ENCODE measurements at regions not wholly inside any gene's neighbourhood (a gene's known extent, or its start where the extent isn't known, plus 50 kb on each side); places are given as distances from the start of the nearest gene placed in this dataset.

GRCh38 chr16:73610605-73611156 lies 562.8 kb upstream of the ZFHX3 start:
- no peak for DNase-seq

DNA sequence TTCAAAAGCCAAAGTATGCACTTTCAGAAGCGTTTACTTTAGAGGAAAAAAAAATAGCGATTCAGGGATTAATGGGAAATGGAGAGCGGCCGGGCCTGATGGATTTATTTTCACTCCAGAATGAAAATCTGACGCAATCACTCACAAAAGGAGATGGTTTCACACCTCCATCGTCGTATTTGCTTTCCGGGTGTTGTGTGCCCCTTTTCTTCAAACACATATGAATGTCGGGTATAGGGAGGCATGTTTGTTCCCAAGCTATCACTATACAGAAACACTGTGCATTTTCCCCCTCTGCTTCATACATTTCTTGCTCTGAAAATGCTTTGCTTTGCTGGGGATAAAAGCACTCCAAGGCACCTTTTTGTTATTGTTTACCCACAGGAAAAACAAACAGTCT lies 562.2 kb upstream of the ZFHX3 start:
- DNase-seq = no peak

GRCh38 chr16:73608911-73609310 lies 561.0 kb upstream of the ZFHX3 start:
- no peak for DNase-seq

GRCh38 chr16:73605309-73605708 lies 557.4 kb upstream of the ZFHX3 start:
- DNase-seq = no peak

GRCh38 chr16:73601911-73602310 lies 554.0 kb upstream of the ZFHX3 start:
- no peak for DNase-seq

DNA sequence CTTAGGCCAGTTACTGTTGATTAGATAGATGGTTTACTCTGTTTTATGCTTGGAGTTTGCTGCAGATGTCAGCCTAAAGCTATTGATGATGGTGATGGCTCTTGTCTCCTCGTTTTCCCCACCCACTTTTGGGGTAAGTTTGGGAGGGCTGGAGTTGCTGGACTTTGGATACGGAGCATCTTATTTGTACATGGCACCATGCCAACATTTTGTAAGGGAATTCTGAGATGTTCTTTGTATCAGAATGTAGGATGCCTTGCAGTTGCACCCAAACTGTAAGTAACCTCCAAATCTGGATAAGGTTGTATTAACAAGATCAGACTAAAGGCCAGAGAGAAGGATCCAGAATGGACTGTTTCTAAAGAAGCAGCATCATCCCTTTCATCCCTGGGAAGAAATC lies 551.9 kb upstream of the ZFHX3 start:
- DNase-seq = no peak

DNA sequence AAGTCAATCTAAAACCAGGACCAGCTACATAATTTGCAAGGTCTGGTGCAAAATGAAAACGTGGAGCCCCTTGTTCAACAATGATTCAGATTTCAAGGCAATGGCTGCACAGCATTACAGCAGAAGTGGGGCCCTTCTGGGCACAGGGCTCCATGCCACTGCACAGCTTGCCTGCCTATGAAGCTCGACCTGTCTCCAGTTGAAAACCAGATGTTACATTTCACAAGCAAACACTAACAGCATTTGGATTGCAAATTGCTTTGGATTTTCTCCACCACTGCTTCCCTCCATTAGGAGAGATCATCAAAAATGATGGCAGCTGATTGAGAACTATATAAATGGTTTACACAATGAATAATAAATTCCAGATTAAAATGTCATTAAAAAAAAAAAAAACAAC lies 551.4 kb upstream of the ZFHX3 start:
- DNase-seq = no peak

DNA sequence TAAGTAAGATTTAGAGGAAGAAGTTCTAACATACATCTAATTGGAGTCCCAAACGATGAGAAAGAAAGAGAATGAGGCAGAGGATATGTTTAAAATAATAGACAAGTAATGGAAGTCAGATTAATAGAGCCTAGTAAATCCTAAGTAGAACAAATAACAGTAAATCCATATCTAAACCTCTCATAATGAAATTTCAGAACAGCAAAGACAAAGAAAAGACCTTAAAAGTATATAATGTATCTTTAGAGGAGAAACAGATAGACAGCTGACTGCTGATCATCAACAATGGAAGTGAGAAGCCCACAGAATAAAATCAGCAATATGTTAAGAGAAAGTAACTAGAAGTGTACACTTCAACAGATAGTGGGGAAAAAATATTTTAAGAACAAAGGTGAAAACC lies 536.2 kb upstream of the ZFHX3 start:
- DNase-seq = no peak

DNA sequence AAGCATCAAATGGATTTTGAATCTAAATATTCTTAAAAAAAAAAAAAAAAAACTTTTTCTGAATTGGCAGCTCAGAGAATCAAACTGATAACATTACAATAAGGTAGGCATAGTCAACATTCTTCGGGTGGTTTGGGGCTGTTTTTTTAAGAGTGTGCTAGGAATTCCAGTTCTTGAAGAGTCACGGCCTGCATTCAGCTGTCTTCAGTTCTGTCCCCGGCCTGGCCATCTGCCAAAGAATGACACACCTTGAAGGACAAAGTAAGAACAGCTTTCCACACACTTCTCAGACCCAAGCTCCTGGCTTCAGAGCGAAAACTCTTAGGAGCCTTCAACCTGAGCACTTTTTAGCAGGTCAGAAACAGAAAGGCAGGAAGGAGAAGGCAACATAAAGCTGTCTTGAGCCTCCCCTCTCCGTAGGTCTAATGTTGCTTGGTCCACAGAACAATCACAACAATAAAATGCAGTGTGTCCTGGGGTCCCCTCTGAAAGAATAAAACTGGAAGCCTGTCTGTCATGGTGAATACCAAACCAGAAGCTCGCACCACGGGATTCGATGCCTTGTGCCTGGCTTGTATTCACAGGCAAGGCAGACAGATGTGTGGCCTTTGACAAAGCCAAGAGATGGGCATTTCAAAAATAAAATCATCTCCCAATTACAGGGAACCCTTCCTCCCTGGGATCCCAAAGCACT lies 524.4 kb upstream of the ZFHX3 start:
- peak in 8 of 58 donors; percentile 0 to 47 (median 5) for DNase-seq

DNA sequence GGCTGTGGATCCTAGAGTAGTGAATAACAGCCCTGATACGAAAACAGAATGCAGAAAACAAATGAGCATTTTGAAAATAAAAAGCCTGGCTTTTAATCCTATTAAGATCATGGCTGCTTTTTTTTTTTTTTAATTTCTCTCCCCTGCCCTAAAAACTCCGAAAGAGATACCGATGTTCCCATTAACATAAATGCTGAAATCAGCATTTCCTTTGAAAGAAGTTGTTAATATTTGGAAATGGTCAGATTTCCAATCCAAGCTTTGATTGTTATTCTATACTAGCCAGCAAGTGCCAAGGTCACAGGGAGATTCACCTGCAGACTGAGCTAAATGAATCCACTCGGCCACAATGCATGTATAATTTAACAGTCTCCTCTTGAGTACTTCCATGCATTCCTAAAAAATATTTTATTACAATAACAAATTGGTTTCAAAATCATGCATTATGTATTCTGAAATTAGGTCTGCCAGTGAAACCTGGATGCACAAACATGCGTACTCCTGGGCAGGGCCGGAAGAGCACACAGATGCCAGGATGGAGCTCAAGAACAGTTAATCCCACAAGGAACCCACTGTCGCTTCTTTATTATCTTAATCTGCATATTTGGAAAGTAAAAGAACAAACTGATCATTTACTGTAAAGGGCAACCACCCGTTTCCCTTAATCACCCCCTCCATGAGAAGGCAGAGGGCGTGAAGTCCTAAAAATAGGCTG lies 521.5 kb upstream of the ZFHX3 start:
- DNase-seq = no peak

DNA sequence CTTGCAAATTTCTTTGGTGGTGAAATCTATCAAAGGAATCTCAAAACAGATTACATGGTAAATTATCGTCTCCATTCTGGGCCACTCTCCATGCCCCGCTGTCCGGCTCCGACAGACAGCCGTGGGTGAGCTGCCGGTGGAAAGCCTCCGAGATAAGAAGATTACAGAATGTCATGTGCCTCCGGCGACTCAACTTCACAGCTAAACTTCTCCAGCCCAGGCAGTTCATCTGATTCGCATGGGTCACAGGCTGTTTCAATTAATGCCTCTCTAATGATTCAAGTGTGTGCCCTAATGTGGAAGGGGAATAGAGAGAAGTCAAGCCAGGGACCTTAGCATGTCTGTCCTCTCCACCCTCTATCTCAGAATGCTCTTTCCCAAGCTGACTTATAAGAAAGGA lies 520.8 kb upstream of the ZFHX3 start:
- DNase-seq = no peak

DNA sequence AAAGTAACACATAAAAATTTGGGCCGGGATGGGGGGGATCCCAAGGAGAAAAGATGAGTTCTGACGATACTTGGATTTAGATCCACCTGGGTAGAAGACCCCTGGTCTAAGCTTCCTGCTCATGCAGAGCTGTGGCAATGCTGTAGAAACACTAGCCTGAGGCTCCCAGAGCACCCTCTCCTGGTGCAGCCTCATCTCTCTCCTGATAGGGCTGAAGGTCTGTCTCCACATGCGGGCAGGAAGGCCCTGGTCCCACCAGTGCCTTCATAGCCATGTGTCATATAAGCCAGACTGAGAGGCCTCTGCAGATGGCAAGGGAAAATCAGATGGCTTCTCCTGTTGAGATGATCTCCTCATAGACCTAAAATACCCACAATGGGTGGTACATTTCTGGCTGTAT lies 518.0 kb upstream of the ZFHX3 start:
- no peak for DNase-seq

- no peak for DNase-seq
These were observed 517.3 kb upstream of the ZFHX3 start for GRCh38 chr16:73565263-73565662.

DNA sequence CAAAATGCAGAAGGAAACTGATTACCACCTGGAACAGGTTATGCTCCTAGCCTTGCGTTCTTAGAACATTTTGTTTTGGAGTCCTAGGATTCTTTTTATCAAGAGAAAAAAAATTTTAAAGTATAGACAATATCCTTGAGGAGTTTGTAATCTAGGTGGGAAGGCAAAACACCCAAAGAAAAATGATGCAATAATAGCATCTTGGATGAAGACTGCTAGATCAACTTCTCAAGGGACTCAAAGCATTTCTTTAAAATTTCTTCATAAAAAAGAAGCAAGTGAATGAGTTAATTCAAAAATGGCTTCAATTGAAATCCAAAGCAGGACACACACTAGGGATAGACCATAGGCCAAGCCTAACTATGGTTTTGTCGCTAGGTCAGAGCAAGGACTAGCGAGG lies 515.8 kb upstream of the ZFHX3 start:
- no peak for DNase-seq

GRCh38 chr16:73560497-73560896 lies 512.6 kb upstream of the ZFHX3 start:
- DNase-seq = no peak

GRCh38 chr16:73558219-73558618 lies 510.3 kb upstream of the ZFHX3 start:
- DNase-seq = no peak

- DNase-seq = no peak
These were observed 506.2 kb upstream of the ZFHX3 start for GRCh38 chr16:73553941-73554660.

GRCh38 chr16:73549984-73550631 lies 502.2 kb upstream of the ZFHX3 start:
- no peak for DNase-seq

GRCh38 chr16:73547552-73548403 lies 499.9 kb upstream of the ZFHX3 start:
- DNase-seq = no peak

DNA sequence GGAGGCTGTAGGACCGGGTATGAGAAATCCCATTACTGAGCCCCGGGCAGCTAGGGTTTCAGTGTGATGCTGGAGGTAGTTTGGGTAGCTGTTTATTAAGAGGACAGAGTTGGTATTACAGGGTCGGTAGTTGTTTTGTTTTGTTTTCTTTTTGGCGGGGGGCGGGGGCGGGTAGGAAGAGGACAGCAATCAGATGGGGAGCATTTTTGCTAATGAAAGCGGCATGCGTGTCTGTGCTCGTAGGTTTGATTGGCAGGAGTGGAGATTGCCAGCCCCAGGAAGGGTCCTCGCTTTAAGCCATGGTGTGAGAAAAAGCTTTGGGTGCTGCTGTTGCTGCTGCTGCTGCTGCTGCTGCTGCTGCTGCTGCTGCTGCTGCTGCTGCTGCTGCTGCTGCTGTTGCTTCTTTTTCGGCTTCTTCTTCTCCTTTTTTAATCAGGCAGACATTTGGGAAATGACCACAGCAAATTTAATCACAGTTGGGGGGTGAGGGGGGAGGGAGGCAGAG lies 498.5 kb upstream of the ZFHX3 start:
- no peak for DNase-seq

DNA sequence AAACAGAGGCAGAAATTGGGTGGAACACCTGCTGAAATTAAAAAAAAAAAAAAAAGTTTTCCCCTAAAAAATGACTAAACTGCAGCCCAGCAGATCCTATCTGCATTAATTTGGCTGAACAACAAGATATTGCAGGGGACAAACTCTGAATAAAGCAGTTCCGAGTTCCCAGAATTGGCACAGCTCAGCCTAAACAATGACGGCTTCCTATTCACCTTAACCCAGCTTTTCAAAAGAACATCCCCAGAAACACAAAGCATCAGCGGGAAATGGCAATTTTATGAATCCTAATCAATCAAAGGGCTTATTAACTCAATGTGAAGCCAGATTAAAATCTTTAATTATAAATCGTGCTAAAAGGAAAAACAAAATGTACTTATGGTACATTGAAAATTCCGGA lies 497.8 kb upstream of the ZFHX3 start:
- DNase-seq = no peak
